ENCODE measurements at regions not wholly inside any gene's neighbourhood (a gene's known extent, or its start where the extent isn't known, plus 50 kb on each side); places are given as distances from the start of the nearest gene placed in this dataset.

DNA sequence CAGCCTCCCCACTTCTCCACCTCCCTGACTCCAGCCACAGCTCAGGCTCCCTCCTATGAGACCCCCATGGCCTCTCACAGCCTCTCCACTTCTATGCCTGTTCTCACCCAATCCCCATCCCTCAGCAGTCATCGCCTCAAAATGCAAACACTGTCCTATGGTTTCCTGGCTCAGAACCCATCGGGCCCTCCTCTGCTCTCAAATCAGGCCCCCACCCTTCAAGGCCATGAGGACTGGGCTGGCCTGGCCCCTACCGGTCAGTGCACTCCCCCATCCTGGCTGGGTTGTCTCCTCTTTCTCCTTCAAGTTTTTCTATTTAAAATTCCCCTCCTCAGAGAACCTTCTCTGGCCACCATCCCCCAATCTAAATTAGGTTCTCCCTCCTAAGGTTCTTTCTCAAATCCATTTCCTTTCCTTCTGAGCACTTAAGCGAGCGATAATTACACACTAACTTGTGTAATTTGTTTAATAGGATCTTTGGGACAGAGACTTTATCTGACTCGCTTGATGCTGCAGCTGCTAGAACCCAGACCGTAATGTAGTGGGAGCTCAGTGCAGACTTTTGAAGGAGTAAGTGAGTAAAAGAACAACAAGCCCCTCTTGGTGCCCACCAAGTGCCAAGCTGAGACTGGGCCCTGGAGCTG, 347.2 kb downstream of the MATN1 start:
- Mint-ChIP-seq H3K27ac (ENCODE audit: unreplicated experiment) (no peak overlapping the region), H3K27me3 (ENCODE audit: unreplicated experiment) (peaks cover 4% of the 10 kb centered on the region), H3K9me3 (ENCODE audit: unreplicated experiment) (no peaks in the 10 kb centered on the region), H3K4me1 (ENCODE audit: unreplicated experiment) (no peaks in the 10 kb centered on the region), H3K4me3 (ENCODE audit: unreplicated experiment) (no peak overlapping the region), H3K36me3 (ENCODE audit: low read depth, unreplicated experiment) (no peaks in the 10 kb centered on the region)
- TF ChIP-seq, protein P1, sequence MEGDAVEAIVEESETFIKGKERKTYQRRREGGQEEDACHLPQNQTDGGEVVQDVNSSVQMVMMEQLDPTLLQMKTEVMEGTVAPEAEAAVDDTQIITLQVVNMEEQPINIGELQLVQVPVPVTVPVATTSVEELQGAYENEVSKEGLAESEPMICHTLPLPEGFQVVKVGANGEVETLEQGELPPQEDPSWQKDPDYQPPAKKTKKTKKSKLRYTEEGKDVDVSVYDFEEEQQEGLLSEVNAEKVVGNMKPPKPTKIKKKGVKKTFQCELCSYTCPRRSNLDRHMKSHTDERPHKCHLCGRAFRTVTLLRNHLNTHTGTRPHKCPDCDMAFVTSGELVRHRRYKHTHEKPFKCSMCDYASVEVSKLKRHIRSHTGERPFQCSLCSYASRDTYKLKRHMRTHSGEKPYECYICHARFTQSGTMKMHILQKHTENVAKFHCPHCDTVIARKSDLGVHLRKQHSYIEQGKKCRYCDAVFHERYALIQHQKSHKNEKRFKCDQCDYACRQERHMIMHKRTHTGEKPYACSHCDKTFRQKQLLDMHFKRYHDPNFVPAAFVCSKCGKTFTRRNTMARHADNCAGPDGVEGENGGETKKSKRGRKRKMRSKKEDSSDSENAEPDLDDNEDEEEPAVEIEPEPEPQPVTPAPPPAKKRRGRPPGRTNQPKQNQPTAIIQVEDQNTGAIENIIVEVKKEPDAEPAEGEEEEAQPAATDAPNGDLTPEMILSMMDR (IDR thresholded peaks at IDR 0.05; ENCODE audit: unreplicated experiment), result no peak
- DNase-seq (ENCODE audit: low spot score), result no peak

DNA sequence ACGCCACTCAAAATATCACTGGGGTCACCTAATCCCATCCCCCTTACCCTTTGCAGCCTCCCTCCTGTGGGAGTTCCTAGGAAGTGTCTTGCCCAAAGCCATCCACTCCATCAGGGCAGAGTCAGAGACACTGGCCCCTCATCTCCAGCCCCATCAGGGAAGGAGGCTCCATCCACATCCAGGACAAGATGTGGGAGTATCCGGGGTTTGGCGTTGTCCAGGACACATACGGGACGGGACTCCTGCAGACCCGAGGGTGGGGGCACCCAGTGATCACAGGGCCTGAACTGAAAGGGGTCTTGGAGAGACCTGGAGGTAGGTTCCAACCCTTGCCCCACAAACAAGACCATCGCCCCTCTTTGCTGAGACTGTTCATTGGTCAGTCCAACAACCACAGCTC, 348.2 kb downstream of the MATN1 start:
- no peak overlapping the region for H3K4me3 Mint-ChIP-seq (ENCODE audit: unreplicated experiment)
- H3K27me3 Mint-ChIP-seq (ENCODE audit: unreplicated experiment), result peaks cover 4% of the 10 kb centered on the region
- TF ChIP-seq, protein P1 (IDR thresholded peaks at IDR 0.05; ENCODE audit: unreplicated experiment), result no peak
- no peak for DNase-seq (ENCODE audit: low spot score)
- H3K4me1 Mint-ChIP-seq (ENCODE audit: unreplicated experiment), result no peaks in the 10 kb centered on the region
- no peak overlapping the region for H3K27ac Mint-ChIP-seq (ENCODE audit: unreplicated experiment)
- no peaks in the 10 kb centered on the region for H3K36me3 Mint-ChIP-seq (ENCODE audit: low read depth, unreplicated experiment)
- no peaks in the 10 kb centered on the region for H3K9me3 Mint-ChIP-seq (ENCODE audit: unreplicated experiment)

GRCh38 chr1:30374400-30375070, 348.9 kb downstream of the MATN1 start:
- Mint-ChIP-seq H3K9me3 (ENCODE audit: unreplicated experiment) (no peaks in the 10 kb centered on the region), H3K27ac (ENCODE audit: unreplicated experiment) (no peak overlapping the region), H3K27me3 (ENCODE audit: unreplicated experiment) (peaks cover 4% of the 10 kb centered on the region), H3K4me3 (ENCODE audit: unreplicated experiment) (no peak overlapping the region), H3K4me1 (ENCODE audit: unreplicated experiment) (no peaks in the 10 kb centered on the region), H3K36me3 (ENCODE audit: low read depth, unreplicated experiment) (no peaks in the 10 kb centered on the region)
- TF ChIP-seq, protein P1 (IDR thresholded peaks at IDR 0.05; ENCODE audit: unreplicated experiment), result no peak
- no peak for DNase-seq (ENCODE audit: low spot score)

- TF ChIP-seq, protein P1 (IDR thresholded peaks at IDR 0.05; ENCODE audit: unreplicated experiment), result no peak
- H3K36me3 Mint-ChIP-seq (ENCODE audit: low read depth, unreplicated experiment), result no peaks in the 10 kb centered on the region
- no peak for DNase-seq (ENCODE audit: low spot score)
- H3K9me3 Mint-ChIP-seq (ENCODE audit: unreplicated experiment), result no peaks in the 10 kb centered on the region
- H3K27ac Mint-ChIP-seq (ENCODE audit: unreplicated experiment), result no peak overlapping the region
- peaks cover 4% of the 10 kb centered on the region for H3K27me3 Mint-ChIP-seq (ENCODE audit: unreplicated experiment)
- no peaks in the 10 kb centered on the region for H3K4me1 Mint-ChIP-seq (ENCODE audit: unreplicated experiment)
- no peak overlapping the region for H3K4me3 Mint-ChIP-seq (ENCODE audit: unreplicated experiment)
Observed at GRCh38 chr1:30373471-30374399, 349.6 kb downstream of the MATN1 start.

Data from endothelial cell (in vitro differentiated cells).